ENCODE measurements at regions not wholly inside any gene's neighbourhood (a gene's known extent, or its start where the extent isn't known, plus 50 kb on each side); places are given as distances from the start of the nearest gene placed in this dataset.

- RAD21 ChIA-PET (ENCODE audit: low non-redundant PET in 1 of 2, low total read pairs in 2 of 2, uncharacterized antibody in 2 of 2, unreplicated experiment in 2 of 2), result no interaction called here
- no peak for ATAC-seq
These were observed 106.6 kb upstream of the VAV3 start for GRCh38 chr1:108071601-108072000.

More at GRCh38 chr1:108071601-108072000, 106.6 kb upstream of the VAV3 start:
- Histone ChIP-seq H3K4me3 (replicated peaks in 1 of 2; ENCODE audit: low read depth in 1 of 2, low read length in 2 of 2) (no peak overlapping the region), H3K79me2 (ENCODE audit: insufficient read depth, low read length) (no peaks in the 10 kb centered on the region), H2AFZ (ENCODE audit: low read depth, low read length, poor library complexity, severe bottlenecking) (no peak overlapping the region), H3K27ac (ENCODE audit: low read depth, low read length) (no peak overlapping the region), H3K36me3 (ENCODE audit: control insufficient read depth in 1 of 2, insufficient read depth in 2 of 2, low read length in 2 of 2) (no peaks in the 10 kb centered on the region), H3K4me1 (ENCODE audit: control insufficient read depth in 1 of 2, insufficient read depth in 2 of 2, low read length in 2 of 2) (no peaks in the 10 kb centered on the region), H4K20me1 (ENCODE audit: insufficient read depth) (no peaks in the 10 kb centered on the region), H3K9me2 (ENCODE audit: insufficient read depth) (no peaks in the 10 kb centered on the region), H3K9ac (ENCODE audit: low read length) (no peak overlapping the region), H3K27me3 (ENCODE audit: insufficient read depth, low read length) (peaks cover 38% of the 10 kb centered on the region), H3K4me2 (ENCODE audit: low read length) (no peak overlapping the region), H3K9me3 (ENCODE audit: control insufficient read depth in 1 of 2, insufficient read depth in 1 of 2, low read depth in 1 of 2, low read length in 2 of 2) (no peaks in the 10 kb centered on the region)
- intact Hi-C loops (cut with micrococcal nuclease), result no loop called here
- ChIA-PET CTCF (no interaction called here), POLR2A (no interaction called here)
- TF ChIP-seq ZBTB33 (IDR thresholded peaks at IDR 0.05; ENCODE audit: extremely low read depth, insufficient replicate concordance, low read length) (no peak), ATF3 (IDR thresholded peaks at IDR 0.05) (no peak), ELF1 (IDR thresholded peaks at IDR 0.05; ENCODE audit: borderline replicate concordance, low read depth) (no peak), YY1 (IDR thresholded peaks at IDR 0.05; ENCODE audit: extremely low read depth, insufficient replicate concordance, low read depth, low read length) (no peak), EZH2 (IDR thresholded peaks at IDR 0.05) (no peak), CEBPB (IDR thresholded peaks at IDR 0.05; ENCODE audit: low read depth) (no peak), MAX (IDR thresholded peaks at IDR 0.05) (no peak), SRF (IDR thresholded peaks at IDR 0.05; ENCODE audit: low read depth) (no peak)
- DNase-seq (ENCODE audit: low read depth, low spot score), result no peak
- BruUV-seq (replicated peaks), result no TSS peak

All from HCT116 (cell line).